Tibial nerve (tissue), 4 donors: ENCODE measurements at regions not wholly inside any gene's neighbourhood (a gene's known extent, or its start where the extent isn't known, plus 50 kb on each side); places are given as distances from the start of the nearest gene placed in this dataset.

Experiments used
- EP300 ChIP-seq, 2 donors: sonication (generic); formaldehyde crosslinking; IDR thresholded peaks; one replicate each; pipeline ENCODE4 v1.6.1; 2017; ENCODE audit warnings: antibody characterized with exemption in 2 of 2, mild to moderate bottlenecking in 1 of 2
- POLR2A ChIP-seq, 2 donors: fragments of 450-650 bp; IDR thresholded peaks; one replicate each; pipeline ENCODE4 v1.6.1; 2017; ENCODE audit warnings: antibody characterized with exemption in 2 of 2, mild to moderate bottlenecking in 2 of 2, moderate library complexity in 2 of 2
- TF ChIP-seq, protein P1 (sequence below), 5 experiments: fragments of 200-600 bp in 3 of 5; fragments of 450-650 bp in 2 of 5; sonication (generic) in 3 of 5; IDR thresholded peaks; one replicate each; pipeline ENCODE4 v1.5.1; 2016 to 2019; ENCODE audit warnings: antibody characterized with exemption in 5 of 5, mild to moderate bottlenecking in 3 of 5, moderate library complexity in 2 of 5

DNA sequence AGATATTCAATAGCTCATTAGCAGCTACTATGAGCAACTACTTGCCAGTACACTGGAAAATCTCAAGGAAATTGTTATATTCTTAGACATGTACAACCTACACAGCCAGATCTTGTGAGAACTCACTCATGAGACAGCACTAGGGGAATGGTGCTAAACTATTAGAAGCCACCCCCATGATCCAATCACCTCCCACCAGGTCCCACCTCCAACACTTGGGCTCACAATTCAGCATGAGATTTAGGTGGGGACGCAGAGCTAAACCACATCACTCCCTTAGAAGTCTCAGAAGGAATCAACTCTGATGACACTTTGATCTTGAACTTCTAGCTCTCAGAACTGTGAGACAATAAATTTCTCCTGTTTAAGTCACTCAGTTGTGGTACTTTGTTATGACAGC, 418.3 kb upstream of the SPHKAP start:
- TF ChIP-seq, protein P1, sequence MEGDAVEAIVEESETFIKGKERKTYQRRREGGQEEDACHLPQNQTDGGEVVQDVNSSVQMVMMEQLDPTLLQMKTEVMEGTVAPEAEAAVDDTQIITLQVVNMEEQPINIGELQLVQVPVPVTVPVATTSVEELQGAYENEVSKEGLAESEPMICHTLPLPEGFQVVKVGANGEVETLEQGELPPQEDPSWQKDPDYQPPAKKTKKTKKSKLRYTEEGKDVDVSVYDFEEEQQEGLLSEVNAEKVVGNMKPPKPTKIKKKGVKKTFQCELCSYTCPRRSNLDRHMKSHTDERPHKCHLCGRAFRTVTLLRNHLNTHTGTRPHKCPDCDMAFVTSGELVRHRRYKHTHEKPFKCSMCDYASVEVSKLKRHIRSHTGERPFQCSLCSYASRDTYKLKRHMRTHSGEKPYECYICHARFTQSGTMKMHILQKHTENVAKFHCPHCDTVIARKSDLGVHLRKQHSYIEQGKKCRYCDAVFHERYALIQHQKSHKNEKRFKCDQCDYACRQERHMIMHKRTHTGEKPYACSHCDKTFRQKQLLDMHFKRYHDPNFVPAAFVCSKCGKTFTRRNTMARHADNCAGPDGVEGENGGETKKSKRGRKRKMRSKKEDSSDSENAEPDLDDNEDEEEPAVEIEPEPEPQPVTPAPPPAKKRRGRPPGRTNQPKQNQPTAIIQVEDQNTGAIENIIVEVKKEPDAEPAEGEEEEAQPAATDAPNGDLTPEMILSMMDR (IDR thresholded peaks at IDR 0.05) = no peak
- no peak for TF ChIP-seq POLR2A (IDR thresholded peaks at IDR 0.05)
- no peak for TF ChIP-seq EP300 (IDR thresholded peaks at IDR 0.05)
